HG03432 (cell line): ENCODE measurements at regions not wholly inside any gene's neighbourhood (a gene's known extent, or its start where the extent isn't known, plus 50 kb on each side); places are given as distances from the start of the nearest gene placed in this dataset.

Experiments used
- ATAC-seq: cut with Tn5 transposase; IDR thresholded peaks from one replicate; pipeline ENCODE4 v1.9.1; 2021; ENCODE audit warnings: mild to moderate bottlenecking, moderate library complexity; ENCODE audit not compliant: unreplicated experiment

GRCh38 chr2:220310451-220310861 is 683.0 kb downstream of the SLC4A3 start:
- ATAC-seq, result no peak

GRCh38 chr2:220315098-220315823 is 687.8 kb downstream of the SLC4A3 start:
- ATAC-seq, result no peak

- no peak for ATAC-seq
Observed at GRCh38 chr2:220318037-220318436, 690.6 kb downstream of the SLC4A3 start.

GRCh38 chr2:220318508-220318907 is 691.1 kb downstream of the SLC4A3 start:
- no peak for ATAC-seq

- no peak for ATAC-seq
Observed at GRCh38 chr2:220320326-220320725, 692.9 kb downstream of the SLC4A3 start.

- ATAC-seq, result no peak
Observed at GRCh38 chr2:220332886-220333285, 705.5 kb downstream of the SLC4A3 start.

- no peak for ATAC-seq
Observed at GRCh38 chr2:220334210-220334609, 706.8 kb downstream of the SLC4A3 start.

GRCh38 chr2:220334871-220335590 is 707.6 kb downstream of the SLC4A3 start:
- no peak for ATAC-seq

- no peak for ATAC-seq
Observed at GRCh38 chr2:220335591-220335915, 708.1 kb downstream of the SLC4A3 start.

GRCh38 chr2:220336771-220337170 is 709.3 kb downstream of the SLC4A3 start:
- ATAC-seq, result no peak

GRCh38 chr2:220337611-220338440 is 710.4 kb downstream of the SLC4A3 start:
- ATAC-seq, result no peak

- no peak for ATAC-seq
Observed at GRCh38 chr2:220341014-220341413, 713.6 kb downstream of the SLC4A3 start.

- ATAC-seq, result no peak
Observed at GRCh38 chr2:220346919-220347318, 719.5 kb downstream of the SLC4A3 start.

GRCh38 chr2:220347626-220348025 is 720.2 kb downstream of the SLC4A3 start:
- ATAC-seq, result no peak

- no peak for ATAC-seq
Observed at GRCh38 chr2:220348206-220348605, 720.8 kb downstream of the SLC4A3 start.

GRCh38 chr2:220353897-220354296 is 726.5 kb downstream of the SLC4A3 start:
- no peak for ATAC-seq

- no peak for ATAC-seq
Observed at GRCh38 chr2:220356076-220356475, 728.6 kb downstream of the SLC4A3 start.

- no peak for ATAC-seq
Observed at GRCh38 chr2:220365023-220365422, 737.6 kb downstream of the SLC4A3 start.

GRCh38 chr2:220366765-220367164 is 739.3 kb downstream of the SLC4A3 start:
- no peak for ATAC-seq

GRCh38 chr2:220370764-220371163 is 743.3 kb downstream of the SLC4A3 start:
- ATAC-seq, result no peak

GRCh38 chr2:220371211-220371610 is 743.8 kb downstream of the SLC4A3 start:
- no peak for ATAC-seq

GRCh38 chr2:220373878-220374277 is 746.4 kb downstream of the SLC4A3 start:
- no peak for ATAC-seq
